GM12878 (cell line): ENCODE measurements at regions not wholly inside any gene's neighbourhood (a gene's known extent, or its start where the extent isn't known, plus 50 kb on each side); places are given as distances from the start of the nearest gene placed in this dataset.

Experiments used
- ATAC-seq: fragments of 200-7000 bp; cut with Tn5 transposase; 3 replicates; pipeline ENCODE4 v1.9.1; 2020; ENCODE audit warnings: mild to moderate bottlenecking, moderate library complexity
- BruUV-seq: library from RNA; stranded (reverse); fragments of 400-500 nt; replicated peaks from 2 replicates; lab custom pipeline; 2021; lab: Mats Ljungman, UMichigan
- CTCF ChIA-PET: fragments of 300-600 bp; sonication (Branson Sonifier 250); formaldehyde crosslinking; extraction: SDS; loops from one replicate; lab custom pipeline; 2021; ENCODE audit warnings: inconsistent platforms; lab: Yijun Ruan, JAX
- POLR2A ChIA-PET: fragments of 350-600 bp; formaldehyde crosslinking; extraction: SDS; loops from one replicate; lab custom pipeline; 2021; ENCODE audit warnings: inconsistent platforms; lab: Charles Lee
- RAD21 ChIA-PET: fragments of 300-600 bp; sonication (Branson Sonifier 250); formaldehyde crosslinking; loops from one replicate; lab custom pipeline; 2023; ENCODE audit warnings: antibody characterized with exemption; ENCODE audit not compliant: unreplicated experiment; lab: Charles Lee
- SMC1A ChIA-PET: fragments of 300-600 bp; sonication (Branson Sonifier 250); formaldehyde crosslinking; loops from one replicate; lab custom pipeline; 2023; ENCODE audit not compliant: unreplicated experiment, uncharacterized antibody; lab: Charles Lee
- DNase-seq: peaks from one replicate; pipeline ENCODE4 v3.0.0-alpha.2; 2011; ENCODE audit warnings: low read depth, low spot score
- FAIRE-seq: peaks from 3 replicates; lab custom pipeline; 2011; peaks lifted over from hg19 to GRCh38; lab: Jason Lieb, UNC
- H2AFZ ChIP-seq: 2 replicates; pipeline ENCODE4 v1.6.0; 2011; ENCODE audit warnings: low read depth, low read length, control low read depth; ENCODE audit not compliant: control insufficient read depth
- H3K27ac ChIP-seq: 2 replicates; pipeline ENCODE4 v1.5.1; 2011; ENCODE audit warnings: control low read depth; ENCODE audit not compliant: control insufficient read depth, insufficient read depth
- H3K27me3 ChIP-seq, 2 experiments: replicated peaks in 1 of 2; 2 replicates each; pipeline versions ENCODE4 v1.6.0 to v1.6.1; 2011; ENCODE audit warnings: low read length in 1 of 2; ENCODE audit not compliant: control insufficient read depth in 2 of 2, insufficient read depth in 2 of 2
- H3K36me3 ChIP-seq, 2 experiments: 2 replicates each; pipeline ENCODE4 v1.5.1; 2011; ENCODE audit warnings: low read length in 1 of 2; ENCODE audit not compliant: control insufficient read depth in 2 of 2, insufficient read depth in 2 of 2
- H3K4me1 ChIP-seq: 2 replicates; pipeline ENCODE4 v1.6.1; 2011; ENCODE audit warnings: mild to moderate bottlenecking, low read length, moderate library complexity, mixed read lengths; ENCODE audit not compliant: control insufficient read depth, insufficient read depth
- H3K4me2 ChIP-seq: 2 replicates; pipeline ENCODE4 v1.6.0; 2011; ENCODE audit warnings: control low read depth; ENCODE audit not compliant: control insufficient read depth, insufficient read depth
- H3K4me3 ChIP-seq: fragments of 200-600 bp; sonication (generic); 2 replicates; pipeline ENCODE4 v1.5.1; 2016
- H3K79me2 ChIP-seq: 2 replicates; pipeline ENCODE4 v1.6.0; 2011; ENCODE audit warnings: low read length; ENCODE audit not compliant: control insufficient read depth, insufficient read depth
- H3K9ac ChIP-seq: 2 replicates; pipeline ENCODE4 v1.8.0; 2011; ENCODE audit warnings: low read length, control low read depth, mixed read lengths; ENCODE audit not compliant: control insufficient read depth, insufficient read depth
- H3K9me3 ChIP-seq: replicated peaks from 3 replicates; pipeline ENCODE4 v1.5.1; 2011; ENCODE audit warnings: mild to moderate bottlenecking, low read length; ENCODE audit not compliant: control insufficient read depth, insufficient read depth
- H4K20me1 ChIP-seq: 2 replicates; pipeline ENCODE4 v1.6.0; 2011; ENCODE audit not compliant: control insufficient read depth, insufficient read depth
- CBX3 ChIP-seq: fragments of 200-600 bp; sonication (generic); IDR thresholded peaks from 2 replicates; pipeline ENCODE4 v1.6.1; 2016; ENCODE audit warnings: low read depth, borderline replicate concordance
- EP300 ChIP-seq, 2 experiments: fragments of 150-350 bp in 1 of 2; IDR thresholded peaks; 2 replicates each; pipeline ENCODE4 v1.6.1; 2011 to 2012; ENCODE audit warnings: low read depth in 2 of 2, low read length in 2 of 2, borderline replicate concordance in 1 of 2, improper control_type of control experiment in 1 of 2, inconsistent platforms in 1 of 2; ENCODE audit not compliant: control insufficient read depth in 1 of 2
- IKZF1 ChIP-seq: fragments of 450-650 bp; conservative IDR thresholded peaks from 2 replicates; pipeline ENCODE4 v1.6.1; 2017; ENCODE audit warnings: antibody characterized with exemption, mild to moderate bottlenecking
- IKZF2 ChIP-seq, 2 experiments: fragments of 450-650 bp; IDR thresholded peaks; 2 replicates each; pipeline ENCODE4 v1.6.1; 2017; ENCODE audit warnings: mild to moderate bottlenecking in 2 of 2, moderate library complexity in 2 of 2
- LARP7 ChIP-seq: fragments of 450-650 bp; IDR thresholded peaks from 2 replicates; pipeline ENCODE4 v1.6.1; 2017; ENCODE audit warnings: mild to moderate bottlenecking
- MAX ChIP-seq: IDR thresholded peaks from 2 replicates; pipeline ENCODE4 v1.6.1; 2012; ENCODE audit warnings: low read depth, low read length, improper control_type of control experiment
- MYB ChIP-seq: fragments of 150-350 bp; IDR thresholded peaks from 2 replicates; pipeline ENCODE4 v1.6.1; 2014; ENCODE audit warnings: mild to moderate bottlenecking, low read depth, low read length, borderline replicate concordance
- NR2C2 ChIP-seq: IDR thresholded peaks from 2 replicates; pipeline ENCODE4 v1.6.1; 2011; ENCODE audit warnings: borderline replicate concordance, low read depth; ENCODE audit not compliant: control insufficient read depth, insufficient read length
- RBBP5 ChIP-seq: fragments of 200-600 bp; sonication (generic); conservative IDR thresholded peaks from 2 replicates; pipeline ENCODE4 v1.6.1; 2016
- RCOR1 ChIP-seq: conservative IDR thresholded peaks from 2 replicates; pipeline ENCODE4 v1.6.1; 2012; ENCODE audit warnings: low read depth, low read length, improper control_type of control experiment
- STAT1 ChIP-seq: fragments of 450-650 bp; conservative IDR thresholded peaks from 2 replicates; pipeline ENCODE4 v1.6.1; 2014; ENCODE audit warnings: antibody characterized with exemption, mild to moderate bottlenecking
- TBL1XR1 ChIP-seq: IDR thresholded peaks from 2 replicates; pipeline ENCODE4 v1.6.1; 2012; ENCODE audit warnings: low read depth, low read length, improper control_type of control experiment
- TCF3 ChIP-seq: IDR thresholded peaks from 2 replicates; pipeline ENCODE4 v1.6.1; 2012; ENCODE audit warnings: low read depth, mild to moderate bottlenecking, low read length, borderline replicate concordance; ENCODE audit not compliant: insufficient read depth
- ZNF384 ChIP-seq: IDR thresholded peaks from 2 replicates; pipeline ENCODE4 v1.6.1; 2012; ENCODE audit warnings: low read depth, mild to moderate bottlenecking, low read length, improper control_type of control experiment, borderline replicate concordance
- WGBS: methylation state at CpG from one replicate; pipeline ENCODE4 v1.1.6; 2016; ENCODE audit warnings: low lambda C conversion rate; ENCODE audit not compliant: insufficient replicate concordance, insufficient coverage; ENCODE audit errors: missing lambda C conversion rate; 5-methylcytosine and 5-hydroxymethylcytosine counted together
- in situ Hi-C: fragments of 300-500 bp; cut with MboI; formaldehyde crosslinking; loops from 9 replicates; pipeline ENCODE4 v1.14.3; 2018; ENCODE audit warnings: mixed read lengths
- intact Hi-C: fragments of 100-400 bp; cut with micrococcal nuclease; formaldehyde crosslinking; loops from one replicate; pipeline ENCODE4 v1.14.2; 2022; ENCODE audit not compliant: unreplicated experiment
- TF ChIP-seq, protein P1 (sequence below): fragments of 450-650 bp; IDR thresholded peaks from 2 replicates; pipeline ENCODE4 v1.6.1; 2017; ENCODE audit warnings: mild to moderate bottlenecking, moderate library complexity

DNA sequence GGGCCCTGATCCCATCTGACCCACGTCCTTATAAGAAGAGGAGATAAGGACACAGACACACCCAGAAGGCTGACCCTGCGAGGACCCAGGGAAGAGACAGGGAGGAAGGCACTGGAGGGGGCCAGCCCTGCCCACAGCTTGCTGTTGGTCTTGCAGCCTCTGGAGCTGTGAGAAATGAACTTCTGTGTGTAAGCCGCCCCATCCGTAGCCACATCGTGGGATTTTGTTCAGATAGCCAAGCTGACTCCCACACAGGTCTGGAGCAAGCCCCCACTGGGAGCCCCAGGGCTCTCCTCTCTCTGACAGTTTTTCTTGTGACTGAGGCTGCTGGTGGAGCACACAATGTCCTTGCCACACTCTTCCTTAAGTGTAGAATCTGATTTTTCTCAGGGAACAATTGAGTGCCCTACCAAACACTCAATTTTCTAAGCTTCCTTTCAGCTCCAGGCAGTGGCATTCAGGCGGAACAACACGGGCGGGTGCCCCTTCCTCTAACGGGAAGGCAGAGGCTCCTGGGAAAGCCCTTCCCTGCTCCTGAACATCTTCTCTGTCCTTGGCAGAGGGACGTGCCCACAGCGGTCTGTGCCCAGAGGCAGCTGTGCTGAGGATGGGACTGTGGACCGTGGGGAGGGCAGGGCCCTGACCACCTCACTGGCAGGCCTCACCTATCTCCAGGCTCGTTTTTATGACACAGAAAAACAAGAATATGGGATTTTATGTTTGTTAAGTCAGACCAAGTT lies 160.6 kb upstream of the SHH start:
- in situ Hi-C loops, result no loop called here
- Histone ChIP-seq H3K36me3 (no peaks in the 10 kb centered on the region), H3K4me1 (no peaks in the 10 kb centered on the region; the same call in 1 of the 2 replicates), H3K27me3 (no peaks in the 10 kb centered on the region), H3K9ac (no peak overlapping the region), H2AFZ (no peak overlapping the region), H3K4me3 (no peak overlapping the region), H3K9me3 (no peaks in the 10 kb centered on the region), H3K4me2 (no peak overlapping the region), H4K20me1 (no peaks in the 10 kb centered on the region), H3K27ac (no peak overlapping the region), H3K79me2 (no peaks in the 10 kb centered on the region)
- ChIA-PET POLR2A (no interaction called here), CTCF (no interaction called here), RAD21 (no interaction called here), SMC1A (no interaction called here)
- WGBS, result 39% methylated on average over 13 of the region's 13 CpGs
- FAIRE-seq (no peak), DNase-seq (no peak), ATAC-seq (no peak)
- no TSS peak for BruUV-seq
- TF ChIP-seq TCF3, result no peak
- no peak for TF ChIP-seq TBL1XR1
- no peak for TF ChIP-seq IKZF2 (IDR thresholded peaks at IDR 0.05)
- no peak for TF ChIP-seq EP300 (IDR thresholded peaks at IDR 0.05; ENCODE audit: borderline replicate concordance in 1 of 2, control insufficient read depth in 1 of 2, low read depth in 2 of 2, low read length in 2 of 2)
- no peak for TF ChIP-seq IKZF1
- TF ChIP-seq STAT1, result no peak
- TF ChIP-seq RCOR1, result no peak
- no peak for TF ChIP-seq MYB
- no peak for TF ChIP-seq ZNF384
- no peak for TF ChIP-seq RBBP5
- TF ChIP-seq, protein P1, sequence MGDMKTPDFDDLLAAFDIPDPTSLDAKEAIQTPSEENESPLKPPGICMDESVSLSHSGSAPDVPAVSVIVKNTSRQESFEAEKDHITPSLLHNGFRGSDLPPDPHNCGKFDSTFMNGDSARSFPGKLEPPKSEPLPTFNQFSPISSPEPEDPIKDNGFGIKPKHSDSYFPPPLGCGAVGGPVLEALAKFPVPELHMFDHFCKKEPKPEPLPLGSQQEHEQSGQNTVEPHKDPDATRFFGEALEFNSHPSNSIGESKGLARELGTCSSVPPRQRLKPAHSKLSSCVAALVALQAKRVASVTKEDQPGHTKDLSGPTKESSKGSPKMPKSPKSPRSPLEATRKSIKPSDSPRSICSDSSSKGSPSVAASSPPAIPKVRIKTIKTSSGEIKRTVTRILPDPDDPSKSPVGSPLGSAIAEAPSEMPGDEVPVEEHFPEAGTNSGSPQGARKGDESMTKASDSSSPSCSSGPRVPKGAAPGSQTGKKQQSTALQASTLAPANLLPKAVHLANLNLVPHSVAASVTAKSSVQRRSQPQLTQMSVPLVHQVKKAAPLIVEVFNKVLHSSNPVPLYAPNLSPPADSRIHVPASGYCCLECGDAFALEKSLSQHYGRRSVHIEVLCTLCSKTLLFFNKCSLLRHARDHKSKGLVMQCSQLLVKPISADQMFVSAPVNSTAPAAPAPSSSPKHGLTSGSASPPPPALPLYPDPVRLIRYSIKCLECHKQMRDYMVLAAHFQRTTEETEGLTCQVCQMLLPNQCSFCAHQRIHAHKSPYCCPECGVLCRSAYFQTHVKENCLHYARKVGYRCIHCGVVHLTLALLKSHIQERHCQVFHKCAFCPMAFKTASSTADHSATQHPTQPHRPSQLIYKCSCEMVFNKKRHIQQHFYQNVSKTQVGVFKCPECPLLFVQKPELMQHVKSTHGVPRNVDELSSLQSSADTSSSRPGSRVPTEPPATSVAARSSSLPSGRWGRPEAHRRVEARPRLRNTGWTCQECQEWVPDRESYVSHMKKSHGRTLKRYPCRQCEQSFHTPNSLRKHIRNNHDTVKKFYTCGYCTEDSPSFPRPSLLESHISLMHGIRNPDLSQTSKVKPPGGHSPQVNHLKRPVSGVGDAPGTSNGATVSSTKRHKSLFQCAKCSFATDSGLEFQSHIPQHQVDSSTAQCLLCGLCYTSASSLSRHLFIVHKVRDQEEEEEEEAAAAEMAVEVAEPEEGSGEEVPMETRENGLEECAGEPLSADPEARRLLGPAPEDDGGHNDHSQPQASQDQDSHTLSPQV, result no peak
- TF ChIP-seq NR2C2, result no peak
- no peak for TF ChIP-seq MAX
- no peak for TF ChIP-seq LARP7
- TF ChIP-seq CBX3, result no peak
- intact Hi-C loops, result no loop called here
